GM19438 (cell line): ENCODE measurements at regions not wholly inside any gene's neighbourhood (a gene's known extent, or its start where the extent isn't known, plus 50 kb on each side); places are given as distances from the start of the nearest gene placed in this dataset.

ENCODE experiments used
- ATAC-seq: cut with Tn5 transposase; IDR thresholded peaks from one replicate; pipeline ENCODE4 v1.9.1; 2021; ENCODE audit warnings: low read depth; ENCODE audit not compliant: unreplicated experiment

GRCh38 chr17:79332011-79332554, 257.5 kb downstream of the ENGASE start:
- ATAC-seq: no peak

GRCh38 chr17:79331492-79331891, 256.9 kb downstream of the ENGASE start:
- ATAC-seq: no peak

- ATAC-seq: no peak
Observed at GRCh38 chr17:79330696-79331095, 256.1 kb downstream of the ENGASE start.

- no peak for ATAC-seq
Observed at GRCh38 chr17:79330229-79330628, 255.6 kb downstream of the ENGASE start.

- no peak for ATAC-seq
Observed at GRCh38 chr17:79326814-79327213, 252.2 kb downstream of the ENGASE start.

- ATAC-seq: no peak
Observed at GRCh38 chr17:79325709-79326430, 251.2 kb downstream of the ENGASE start.

- no peak for ATAC-seq
Observed at GRCh38 chr17:79324194-79324593, 249.6 kb downstream of the ENGASE start.

GRCh38 chr17:79323566-79323965, 248.9 kb downstream of the ENGASE start:
- ATAC-seq: no peak

GRCh38 chr17:79322211-79323123, 247.8 kb downstream of the ENGASE start:
- ATAC-seq: no peak

GRCh38 chr17:79320331-79320730, 245.7 kb downstream of the ENGASE start:
- ATAC-seq: no peak

- no peak for ATAC-seq
Observed at GRCh38 chr17:79317916-79318315, 243.3 kb downstream of the ENGASE start.

- ATAC-seq: no peak
Observed at GRCh38 chr17:79316805-79317204, 242.2 kb downstream of the ENGASE start.

GRCh38 chr17:79315358-79316105, 240.9 kb downstream of the ENGASE start:
- ATAC-seq: no peak

- ATAC-seq: no peak
Observed at GRCh38 chr17:79314617-79315357, 240.2 kb downstream of the ENGASE start.

GRCh38 chr17:79311373-79311772, 236.7 kb downstream of the ENGASE start:
- ATAC-seq: no peak

GRCh38 chr17:79306424-79307318, 232.0 kb downstream of the ENGASE start:
- no peak for ATAC-seq

- ATAC-seq: no peak
Observed at GRCh38 chr17:79305768-79306423, 231.3 kb downstream of the ENGASE start.

GRCh38 chr17:79305376-79305767, 230.7 kb downstream of the ENGASE start:
- no peak for ATAC-seq

GRCh38 chr17:79304884-79305283, 230.3 kb downstream of the ENGASE start:
- no peak for ATAC-seq
